GM21447 (cell line): ENCODE measurements at regions not wholly inside any gene's neighbourhood (a gene's known extent, or its start where the extent isn't known, plus 50 kb on each side); places are given as distances from the start of the nearest gene placed in this dataset.

Source experiments
- ATAC-seq: cut with Tn5 transposase; IDR thresholded peaks from one replicate; pipeline ENCODE4 v1.9.1; 2021; ENCODE audit not compliant: unreplicated experiment

- no peak for ATAC-seq
These were observed 1143.8 kb downstream of the MAT2B start for GRCh38 chr5:164649266-164649665.

DNA sequence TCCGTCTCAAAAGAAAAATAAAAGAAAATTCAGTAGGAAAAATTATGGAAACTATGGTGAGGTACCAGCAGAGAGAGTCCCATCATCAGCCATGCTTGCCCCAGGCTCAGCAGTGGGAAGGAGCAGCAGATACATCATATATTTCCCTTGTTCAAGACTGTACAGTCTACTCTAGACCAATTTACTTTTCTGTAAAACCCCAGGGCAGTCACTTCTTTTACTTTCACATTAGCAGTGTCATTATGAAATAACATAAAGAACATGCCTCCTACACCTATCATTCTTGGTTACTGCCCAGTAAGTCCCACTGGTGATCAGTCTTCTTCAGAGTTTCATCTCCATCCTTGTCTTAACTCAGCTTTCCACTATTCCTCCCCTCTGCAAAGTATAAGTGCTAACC lies 1145.0 kb downstream of the MAT2B start:
- ATAC-seq: no peak

- ATAC-seq: no peak
These were observed 1146.3 kb downstream of the MAT2B start for GRCh38 chr5:164651546-164652275.

DNA sequence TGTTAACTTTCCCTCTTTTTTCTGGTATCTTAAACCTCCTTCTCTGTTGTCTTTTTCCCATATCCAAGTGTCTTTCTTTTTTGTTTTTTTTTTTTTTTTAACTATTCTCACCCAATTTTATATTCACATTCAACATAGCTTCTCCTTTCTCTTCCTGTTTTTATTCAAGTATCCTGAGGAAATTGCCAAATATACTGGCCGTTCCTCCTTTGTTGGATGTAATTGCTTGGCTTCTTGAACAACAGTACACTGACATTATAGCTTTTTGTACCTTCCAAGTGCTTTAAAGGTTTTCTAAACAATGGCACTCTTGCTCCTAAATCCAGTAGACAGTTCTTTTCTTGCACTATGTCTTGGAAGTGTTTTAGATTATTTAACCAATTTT lies 1146.8 kb downstream of the MAT2B start:
- ATAC-seq: no peak

DNA sequence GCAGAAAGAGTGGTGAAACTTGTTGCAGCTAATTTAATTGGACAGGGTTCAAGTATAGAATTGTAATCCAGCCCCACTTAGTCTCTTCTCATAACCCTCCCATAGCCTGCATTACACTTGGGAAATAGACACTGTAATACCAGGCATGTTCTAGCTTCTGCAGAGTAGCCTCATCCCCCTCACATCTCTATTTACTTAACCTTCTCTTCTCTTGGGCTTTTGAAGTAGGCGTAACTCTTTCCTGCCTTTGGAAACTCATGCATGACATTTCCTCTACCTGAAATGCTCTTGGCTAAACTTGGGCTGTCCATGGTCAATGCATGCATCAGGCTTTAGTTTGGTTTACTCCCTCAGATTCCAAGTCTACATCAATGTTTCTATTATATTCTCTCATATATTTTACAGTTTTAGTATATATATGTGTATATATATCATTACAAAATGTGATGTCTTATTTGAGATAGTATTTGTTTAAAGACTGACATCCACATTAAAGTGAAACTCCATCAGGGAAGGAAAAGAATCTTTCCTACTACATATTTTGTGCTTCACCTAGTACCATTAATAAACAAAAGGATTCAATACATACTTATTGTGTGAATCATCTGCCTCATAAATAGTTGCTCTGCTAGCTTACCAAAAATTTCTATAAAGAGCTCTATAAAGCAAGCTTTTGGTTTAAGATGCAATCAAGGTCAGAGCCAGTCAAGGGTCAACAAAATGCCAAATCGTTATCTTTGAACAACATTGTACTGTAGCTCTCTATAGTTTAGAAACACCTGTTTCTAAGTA lies 1158.0 kb downstream of the MAT2B start:
- ATAC-seq: no peak

GRCh38 chr5:164671640-164672039 lies 1166.2 kb downstream of the MAT2B start:
- ATAC-seq: no peak

GRCh38 chr5:164672205-164672604 lies 1166.8 kb downstream of the MAT2B start:
- no peak for ATAC-seq

- no peak for ATAC-seq
These were observed 1167.7 kb downstream of the MAT2B start for GRCh38 chr5:164672931-164673694.

DNA sequence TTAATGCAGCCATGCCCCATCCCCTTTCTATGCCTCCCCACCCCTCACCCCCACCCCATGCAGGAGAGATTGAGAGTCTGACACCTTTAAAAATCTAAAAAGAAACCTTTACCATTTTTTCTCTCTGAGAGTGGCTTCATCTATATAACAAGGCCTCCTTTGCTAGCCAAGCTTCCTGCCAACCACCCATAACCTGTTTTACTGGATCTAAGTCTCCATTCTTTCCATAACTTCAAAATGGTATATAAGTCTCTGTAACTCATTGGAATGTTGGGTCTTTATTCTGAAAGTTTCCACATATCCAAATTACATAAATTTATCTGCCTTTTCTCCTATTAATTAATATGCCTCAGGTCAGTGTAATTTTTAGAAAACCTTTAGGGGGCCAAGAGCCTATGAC lies 1174.0 kb downstream of the MAT2B start:
- ATAC-seq: no peak

DNA sequence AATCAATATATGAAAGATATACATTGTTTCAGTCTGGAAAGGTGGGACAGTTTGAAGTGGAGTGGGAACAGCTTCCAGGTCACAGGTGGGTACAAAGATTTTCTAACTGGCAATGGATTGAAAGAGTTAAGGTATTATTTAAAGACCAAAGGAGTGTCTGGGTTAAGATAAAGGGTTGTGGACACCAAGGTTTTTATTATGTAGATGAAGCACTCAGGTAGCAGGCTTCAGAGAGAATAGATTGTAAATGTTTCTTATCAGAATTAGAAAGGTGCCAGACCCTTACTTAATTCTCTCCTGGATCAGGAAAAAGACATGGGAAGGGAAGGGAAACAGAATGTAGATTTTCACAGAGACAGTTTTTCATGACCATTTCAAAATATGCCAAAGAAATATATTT lies 1174.8 kb downstream of the MAT2B start:
- ATAC-seq: no peak

GRCh38 chr5:164680812-164681520 lies 1175.5 kb downstream of the MAT2B start:
- no peak for ATAC-seq

DNA sequence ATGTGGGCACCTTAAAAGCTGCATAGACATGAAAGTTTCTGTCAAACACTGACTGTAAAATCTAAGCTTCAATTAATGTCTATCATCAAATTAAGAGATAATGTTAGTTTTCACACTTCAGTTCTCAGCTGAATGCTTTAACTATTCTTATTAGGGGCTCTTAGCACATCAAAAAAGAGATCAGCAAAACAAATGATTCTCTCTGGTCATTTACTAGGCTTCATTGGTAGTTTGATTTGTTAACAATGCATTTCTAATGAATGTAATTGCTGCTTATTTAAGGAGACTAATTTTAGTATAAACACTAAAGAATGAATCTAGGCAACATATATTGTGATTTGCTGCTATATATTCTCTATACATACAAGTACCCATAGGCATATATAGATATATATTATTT lies 1182.0 kb downstream of the MAT2B start:
- ATAC-seq: no peak

GRCh38 chr5:164688437-164688836 lies 1183.0 kb downstream of the MAT2B start:
- ATAC-seq: no peak

- ATAC-seq: no peak
These were observed 1203.4 kb downstream of the MAT2B start for GRCh38 chr5:164708831-164709230.

DNA sequence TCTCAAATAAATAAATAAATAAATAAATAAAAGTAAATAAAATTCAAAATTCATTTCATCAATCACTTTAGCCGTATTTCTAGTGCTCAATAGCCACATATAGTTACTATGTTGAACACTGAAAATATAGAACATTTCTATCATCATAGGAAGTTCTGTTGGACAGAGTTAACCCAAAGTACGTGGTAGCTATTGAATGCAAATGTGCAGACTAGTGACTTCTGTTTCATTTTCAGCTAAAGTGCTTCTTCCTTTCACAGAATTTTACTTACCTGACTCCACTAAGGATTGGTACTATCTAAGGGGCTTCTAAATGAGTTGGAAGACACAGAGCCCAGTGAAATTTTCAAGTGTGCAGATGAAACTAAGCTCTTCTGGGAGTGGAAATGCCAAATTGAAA lies 1208.3 kb downstream of the MAT2B start:
- ATAC-seq: no peak

DNA sequence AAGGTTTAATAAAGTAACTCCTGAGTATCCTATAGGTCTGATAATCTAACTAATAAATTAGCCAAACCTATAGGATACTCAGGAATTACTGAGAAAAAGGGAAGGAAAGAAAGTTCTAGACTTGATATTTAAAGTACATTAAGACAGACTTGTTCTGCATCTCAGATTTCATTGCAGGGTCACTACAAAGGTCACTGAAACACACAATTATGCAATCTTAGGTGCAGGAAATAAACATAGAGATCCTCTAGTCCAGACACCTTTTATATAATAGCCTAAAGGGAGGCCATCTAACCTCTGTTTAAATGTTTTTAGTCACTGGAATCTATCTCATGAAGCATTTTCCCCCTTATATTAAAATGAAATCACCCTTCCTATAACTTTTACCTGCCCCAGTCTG lies 1215.7 kb downstream of the MAT2B start:
- no peak for ATAC-seq

GRCh38 chr5:164721656-164722055 lies 1216.2 kb downstream of the MAT2B start:
- ATAC-seq: no peak

DNA sequence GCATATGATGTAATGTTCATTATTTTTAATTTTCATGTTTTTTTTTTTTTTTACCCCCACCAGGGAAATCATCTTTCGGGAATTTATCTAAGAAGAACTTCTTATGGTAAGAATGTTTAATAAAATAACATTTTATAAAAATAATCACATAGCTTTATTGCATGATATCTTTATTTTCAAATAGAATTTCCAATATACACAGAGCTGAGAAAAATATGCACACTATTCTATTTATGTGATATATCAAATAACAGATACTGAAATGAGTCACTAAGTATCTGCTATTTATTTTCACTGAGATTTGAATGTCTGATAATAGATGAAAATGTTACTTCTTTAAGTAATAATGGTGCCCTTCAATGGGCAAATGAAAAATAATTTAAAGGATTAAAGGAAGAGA lies 1217.3 kb downstream of the MAT2B start:
- ATAC-seq: no peak

- ATAC-seq: no peak
These were observed 1221.6 kb downstream of the MAT2B start for GRCh38 chr5:164727012-164727411.

GRCh38 chr5:164728733-164729132 lies 1223.3 kb downstream of the MAT2B start:
- ATAC-seq: no peak

- ATAC-seq: no peak
These were observed 1229.9 kb downstream of the MAT2B start for GRCh38 chr5:164735334-164735733.
